AG10803 (cell line): ENCODE measurements at regions not wholly inside any gene's neighbourhood (a gene's known extent, or its start where the extent isn't known, plus 50 kb on each side); places are given as distances from the start of the nearest gene placed in this dataset.
"Not testable (repeated sequence)": the region's sequence is repeated elsewhere in the genome, so short reads cannot be mapped to it uniquely, and the experiment has no call there.

Experiments
- DNase-seq: peaks from one replicate; pipeline ENCODE4 v3.0.0; 2010; ENCODE audit warnings: low read depth
- H3K4me3 ChIP-seq: 2 replicates; pipeline ENCODE4 v1.5.1; 2011; ENCODE audit warnings: mild to moderate bottlenecking, low read length, control low read depth
- TF ChIP-seq, protein P1 (sequence below): conservative IDR thresholded peaks from 2 replicates; pipeline ENCODE4 v1.5.1; 2011; ENCODE audit warnings: mild to moderate bottlenecking, low read length, control low read depth, inconsistent platforms

GRCh38 chr1:38481871-38482826 is 377.4 kb downstream of the RRAGC start:
- no peak overlapping the region for H3K4me3 ChIP-seq
- DNase-seq: no peak
- TF ChIP-seq, protein P1, sequence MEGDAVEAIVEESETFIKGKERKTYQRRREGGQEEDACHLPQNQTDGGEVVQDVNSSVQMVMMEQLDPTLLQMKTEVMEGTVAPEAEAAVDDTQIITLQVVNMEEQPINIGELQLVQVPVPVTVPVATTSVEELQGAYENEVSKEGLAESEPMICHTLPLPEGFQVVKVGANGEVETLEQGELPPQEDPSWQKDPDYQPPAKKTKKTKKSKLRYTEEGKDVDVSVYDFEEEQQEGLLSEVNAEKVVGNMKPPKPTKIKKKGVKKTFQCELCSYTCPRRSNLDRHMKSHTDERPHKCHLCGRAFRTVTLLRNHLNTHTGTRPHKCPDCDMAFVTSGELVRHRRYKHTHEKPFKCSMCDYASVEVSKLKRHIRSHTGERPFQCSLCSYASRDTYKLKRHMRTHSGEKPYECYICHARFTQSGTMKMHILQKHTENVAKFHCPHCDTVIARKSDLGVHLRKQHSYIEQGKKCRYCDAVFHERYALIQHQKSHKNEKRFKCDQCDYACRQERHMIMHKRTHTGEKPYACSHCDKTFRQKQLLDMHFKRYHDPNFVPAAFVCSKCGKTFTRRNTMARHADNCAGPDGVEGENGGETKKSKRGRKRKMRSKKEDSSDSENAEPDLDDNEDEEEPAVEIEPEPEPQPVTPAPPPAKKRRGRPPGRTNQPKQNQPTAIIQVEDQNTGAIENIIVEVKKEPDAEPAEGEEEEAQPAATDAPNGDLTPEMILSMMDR: no peak

DNA sequence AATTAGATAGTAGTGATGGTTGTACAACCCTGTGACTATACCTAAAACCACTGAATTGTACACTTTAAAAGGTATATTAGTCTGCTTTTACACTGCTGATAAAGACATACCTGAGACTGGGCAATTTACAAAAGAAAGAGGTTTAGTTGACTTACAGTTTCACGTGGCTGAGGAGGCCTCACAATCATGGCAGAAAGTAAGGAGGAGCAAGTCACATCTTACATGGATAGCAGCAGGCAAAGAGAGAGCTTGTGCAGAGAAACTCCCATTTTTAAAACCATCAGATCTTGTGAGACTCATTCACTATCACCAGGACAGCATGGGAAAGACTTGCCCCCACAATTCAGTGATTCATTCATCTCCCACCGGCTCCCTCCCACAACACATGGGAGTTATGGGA is 379.9 kb downstream of the RRAGC start:
- not testable (repeated sequence) for H3K4me3 ChIP-seq, DNase-seq

DNA sequence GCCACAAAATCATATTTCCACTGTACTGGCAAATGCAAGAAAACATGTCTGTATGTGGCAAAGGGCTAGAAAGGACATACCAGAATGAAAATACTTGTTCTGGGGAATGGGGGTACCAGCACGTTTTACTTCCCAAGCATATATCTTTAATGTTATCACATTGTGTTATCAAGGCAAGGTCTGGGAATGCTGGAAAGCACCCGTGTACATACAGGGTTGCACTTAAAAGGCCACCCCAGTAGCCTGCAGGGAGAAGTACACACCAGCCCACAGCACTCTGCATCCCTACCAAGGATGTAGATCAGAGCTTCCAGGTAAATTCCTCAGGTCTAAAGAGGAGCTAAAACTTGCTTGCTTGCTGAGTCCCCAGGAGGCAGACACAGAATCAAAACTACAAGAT is 381.8 kb downstream of the RRAGC start:
- no peak for DNase-seq
- no peak overlapping the region for H3K4me3 ChIP-seq
- TF ChIP-seq, protein P1: no peak

GRCh38 chr1:38476850-38477178 is 382.8 kb downstream of the RRAGC start:
- no peak for DNase-seq
- TF ChIP-seq, protein P1: no peak
- no peak overlapping the region for H3K4me3 ChIP-seq

- no peak for DNase-seq
- TF ChIP-seq, protein P1: no peak
- H3K4me3 ChIP-seq: no peak overlapping the region
These were observed 383.3 kb downstream of the RRAGC start for GRCh38 chr1:38476111-38476849.

DNA sequence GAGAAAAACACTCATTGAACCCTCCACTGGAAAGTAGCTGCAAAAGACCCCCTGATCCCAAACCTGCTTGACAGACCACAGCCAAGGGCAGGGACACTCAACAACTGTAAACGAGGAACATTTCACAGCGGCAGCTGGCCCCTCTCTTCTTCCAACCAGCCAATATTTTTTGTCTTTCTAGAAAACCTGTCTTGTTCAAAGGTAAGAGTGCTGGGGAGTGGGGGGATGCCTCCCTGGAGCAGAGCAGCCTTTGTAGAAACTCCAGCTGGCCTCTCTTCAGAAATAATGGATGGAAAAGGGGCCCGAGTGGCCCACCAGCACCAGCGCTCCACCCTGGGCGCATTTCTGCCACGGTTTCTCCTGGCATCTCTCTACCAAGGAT is 384.0 kb downstream of the RRAGC start:
- no peak for DNase-seq
- H3K4me3 ChIP-seq: no peak overlapping the region
- TF ChIP-seq, protein P1: no peak

- no peak overlapping the region for H3K4me3 ChIP-seq
- DNase-seq: no peak
- TF ChIP-seq, protein P1: no peak
These were observed 384.6 kb downstream of the RRAGC start for GRCh38 chr1:38474738-38475623.
